ENCODE measurements at regions not wholly inside any gene's neighbourhood (a gene's known extent, or its start where the extent isn't known, plus 50 kb on each side); places are given as distances from the start of the nearest gene placed in this dataset.
"Not testable (repeated sequence)": the region's sequence is repeated elsewhere in the genome, so short reads cannot be mapped to it uniquely, and the experiment has no call there.

- Histone ChIP-seq H3K9ac (ENCODE audit: insufficient read depth in 1 of 2, low read length in 2 of 2) (no peak overlapping the region), H3K36me3 (ENCODE audit: control insufficient read depth in 4 of 4, insufficient read depth in 4 of 4, low read length in 4 of 4) (no peaks in the 10 kb centered on the region), H3K4me1 (ENCODE audit: control insufficient read depth in 5 of 5, insufficient read depth in 5 of 5, low read length in 5 of 5) (no peaks in the 10 kb centered on the region), H3K27ac (ENCODE audit: low read depth in 1 of 2, low read length in 1 of 2) (no peak overlapping the region), H3K27me3 (ENCODE audit: control insufficient read depth in 3 of 3, insufficient read depth in 3 of 3, low read length in 2 of 3) (no peaks in the 10 kb centered on the region), H3K9me3 (ENCODE audit: control insufficient read depth in 4 of 4, insufficient read depth in 3 of 4, low read length in 3 of 4) (peaks cover 0 to 3% (median 0%) of the 10 kb centered on the region in 4 donors), H3K4me3 (no peak overlapping the region)
- DNase-seq (no peak), ATAC-seq (ENCODE audit: insufficient read depth, low FRiP score) (no peak)
- TF ChIP-seq CTCF (IDR thresholded peaks at IDR 0.05; ENCODE audit: control extremely low read depth, extremely low read depth): no peak
These were observed 601.4 kb upstream of the AADAT start for GRCh38 chr4:170691168-170691567.

DNA sequence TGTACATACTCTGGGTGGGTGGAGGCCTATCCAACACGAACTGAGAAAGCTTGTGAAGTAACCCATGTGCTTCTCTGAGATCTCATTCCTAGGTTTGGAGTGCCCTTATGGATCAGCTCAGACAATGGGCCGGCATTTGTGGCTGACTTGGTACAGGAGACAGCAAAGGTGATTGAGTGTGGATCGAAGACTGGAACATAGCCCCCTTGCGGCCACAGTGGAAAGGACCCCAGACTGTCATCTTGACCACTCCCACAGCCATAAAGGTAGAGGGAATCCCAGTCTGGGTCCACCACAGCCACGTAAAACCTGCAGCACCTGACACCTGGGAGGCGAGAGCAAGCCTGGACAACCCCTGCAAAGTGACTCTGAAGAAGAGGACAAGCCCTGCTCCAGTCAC, 598.0 kb upstream of the AADAT start:
- WGBS, 2 donors: 82 to 90% methylated on average over 6 of the region's 6 CpGs

DNA sequence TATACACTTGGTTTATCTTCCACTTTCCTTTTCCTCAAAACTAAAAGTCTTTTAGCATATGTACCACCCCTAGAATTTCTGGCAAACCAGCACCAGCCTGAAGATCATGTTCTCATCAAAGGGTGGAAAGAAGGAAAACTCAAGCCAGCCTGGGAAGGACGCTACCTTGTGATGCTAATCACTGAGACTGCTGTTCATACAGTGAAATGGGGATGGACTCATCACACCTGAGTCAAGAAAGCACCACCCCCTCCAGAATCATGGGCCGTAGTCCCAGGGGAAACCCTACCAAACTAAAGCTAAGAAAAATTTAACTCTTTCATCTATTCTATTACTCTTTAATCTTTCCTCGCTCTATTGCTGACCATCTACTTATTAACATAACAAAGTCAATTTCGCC, 595.9 kb upstream of the AADAT start:
- DNase-seq; H3K36me3 ChIP-seq (ENCODE audit: control insufficient read depth in 4 of 4, insufficient read depth in 4 of 4, low read length in 4 of 4); ATAC-seq (ENCODE audit: insufficient read depth, low FRiP score); H3K9me3 ChIP-seq (ENCODE audit: control insufficient read depth in 4 of 4, insufficient read depth in 3 of 4, low read length in 3 of 4); H3K27me3 ChIP-seq (ENCODE audit: control insufficient read depth in 3 of 3, insufficient read depth in 3 of 3, low read length in 2 of 3); H3K4me1 ChIP-seq (ENCODE audit: control insufficient read depth in 5 of 5, insufficient read depth in 5 of 5, low read length in 5 of 5); H3K4me3 ChIP-seq; H3K9ac ChIP-seq (ENCODE audit: insufficient read depth in 1 of 2, low read length in 2 of 2); H3K27ac ChIP-seq (ENCODE audit: low read depth in 1 of 2, low read length in 1 of 2): not testable (repeated sequence)
- 77 to 86% methylated on average over 4 of the region's 4 CpGs for WGBS, 2 donors

More for the DNA sequence above, 598.0 kb upstream of the AADAT start:
- ATAC-seq (ENCODE audit: insufficient read depth, low FRiP score): no peak
- H3K27ac ChIP-seq (ENCODE audit: low read depth in 1 of 2, low read length in 1 of 2): no peak overlapping the region
- peaks cover 0 to 3% (median 0%) of the 10 kb centered on the region in 4 donors for H3K9me3 ChIP-seq (ENCODE audit: control insufficient read depth in 4 of 4, insufficient read depth in 3 of 4, low read length in 3 of 4)
- no peaks in the 10 kb centered on the region for H3K36me3 ChIP-seq (ENCODE audit: control insufficient read depth in 4 of 4, insufficient read depth in 4 of 4, low read length in 4 of 4)
- H3K27me3 ChIP-seq (ENCODE audit: control insufficient read depth in 3 of 3, insufficient read depth in 3 of 3, low read length in 2 of 3): no peaks in the 10 kb centered on the region
- no peaks in the 10 kb centered on the region for H3K4me1 ChIP-seq (ENCODE audit: control insufficient read depth in 5 of 5, insufficient read depth in 5 of 5, low read length in 5 of 5)
- TF ChIP-seq CTCF (IDR thresholded peaks at IDR 0.05; ENCODE audit: control extremely low read depth, extremely low read depth): no peak
- no peak overlapping the region for H3K9ac ChIP-seq (ENCODE audit: insufficient read depth in 1 of 2, low read length in 2 of 2)
- H3K4me3 ChIP-seq: no peak overlapping the region
- no peak for DNase-seq

DNA sequence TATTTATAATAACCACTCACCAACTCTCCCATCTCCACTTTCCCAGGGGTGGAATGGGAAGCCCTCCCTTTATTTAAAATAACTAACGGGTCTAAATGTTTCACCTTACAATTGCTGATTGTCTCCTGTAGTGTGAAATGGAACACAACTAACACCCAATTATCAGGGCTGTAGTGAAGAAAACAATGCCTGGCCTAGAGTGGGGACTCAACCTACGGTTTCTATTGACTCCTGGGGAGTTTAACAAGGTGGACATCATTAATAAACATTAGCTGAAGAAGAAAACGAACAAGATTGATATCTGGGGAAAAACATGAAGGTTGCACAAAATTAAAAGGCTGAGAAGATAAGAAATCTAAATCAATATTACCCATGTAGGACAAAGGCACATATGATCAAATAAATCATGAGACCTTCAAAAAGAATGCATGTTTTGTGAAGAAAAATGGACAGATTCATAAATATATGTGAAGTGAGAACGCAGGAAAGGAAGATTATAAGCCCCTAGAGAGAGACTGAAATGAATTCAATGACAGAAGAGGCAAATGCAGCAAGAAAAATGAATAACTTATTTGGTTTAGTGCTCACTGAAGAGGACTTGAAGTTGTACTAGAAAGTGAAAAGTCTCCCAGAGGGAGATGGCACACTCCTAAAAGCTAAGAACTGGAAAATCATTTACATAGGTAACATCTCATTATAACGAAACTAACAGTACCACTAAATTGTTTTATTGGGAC, 593.0 kb upstream of the AADAT start:
- no peak for DNase-seq
- Histone ChIP-seq H3K36me3 (ENCODE audit: control insufficient read depth in 4 of 4, insufficient read depth in 4 of 4, low read length in 4 of 4) (no peaks in the 10 kb centered on the region), H3K4me3 (no peak overlapping the region), H3K9ac (ENCODE audit: insufficient read depth in 1 of 2, low read length in 2 of 2) (no peak overlapping the region), H3K27me3 (ENCODE audit: control insufficient read depth in 3 of 3, insufficient read depth in 3 of 3, low read length in 2 of 3) (no peaks in the 10 kb centered on the region), H3K4me1 (ENCODE audit: control insufficient read depth in 5 of 5, insufficient read depth in 5 of 5, low read length in 5 of 5) (no peaks in the 10 kb centered on the region), H3K27ac (ENCODE audit: low read depth in 1 of 2, low read length in 1 of 2) (no peak overlapping the region), H3K9me3 (ENCODE audit: control insufficient read depth in 4 of 4, insufficient read depth in 3 of 4, low read length in 3 of 4) (peaks cover 0 to under 1% (median 0%) of the 10 kb centered on the region in 4 donors)
- ATAC-seq (ENCODE audit: insufficient read depth, low FRiP score): no peak
- 48 to 73% methylated on average over 5 of the region's 5 CpGs for WGBS, 2 donors
- TF ChIP-seq CTCF (IDR thresholded peaks at IDR 0.05; ENCODE audit: control extremely low read depth, extremely low read depth): no peak

DNA sequence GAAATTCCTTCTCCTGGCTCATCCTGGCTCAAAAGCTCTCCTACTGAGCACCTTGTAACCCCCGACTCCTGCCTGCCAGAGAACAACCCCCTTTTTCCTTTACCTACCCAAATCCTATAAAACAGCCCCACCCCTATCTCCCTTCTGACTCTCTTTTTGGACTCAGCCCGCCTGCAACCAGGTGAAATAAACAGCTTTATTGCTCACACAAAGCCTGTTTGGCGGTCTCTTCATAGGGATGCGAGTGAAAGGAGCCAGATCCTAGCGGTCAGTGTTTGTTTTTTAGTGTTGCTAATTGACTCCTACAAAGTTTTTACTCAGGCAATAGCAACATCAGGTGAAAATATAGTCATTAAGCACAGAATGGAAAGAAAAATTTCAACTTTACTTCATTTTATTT, 592.3 kb upstream of the AADAT start:
- not testable (repeated sequence) for H3K36me3 ChIP-seq (ENCODE audit: control insufficient read depth in 4 of 4, insufficient read depth in 4 of 4, low read length in 4 of 4); H3K9me3 ChIP-seq (ENCODE audit: control insufficient read depth in 4 of 4, insufficient read depth in 3 of 4, low read length in 3 of 4); ATAC-seq (ENCODE audit: insufficient read depth, low FRiP score); H3K4me1 ChIP-seq (ENCODE audit: control insufficient read depth in 5 of 5, insufficient read depth in 5 of 5, low read length in 5 of 5); H3K27ac ChIP-seq (ENCODE audit: low read depth in 1 of 2, low read length in 1 of 2); H3K4me3 ChIP-seq; H3K27me3 ChIP-seq (ENCODE audit: control insufficient read depth in 3 of 3, insufficient read depth in 3 of 3, low read length in 2 of 3); H3K9ac ChIP-seq (ENCODE audit: insufficient read depth in 1 of 2, low read length in 2 of 2); DNase-seq
- 63 to 73% methylated on average over 5 of the region's 5 CpGs for WGBS, 2 donors
